ENCODE measurements at regions not wholly inside any gene's neighbourhood (a gene's known extent, or its start where the extent isn't known, plus 50 kb on each side); places are given as distances from the start of the nearest gene placed in this dataset.

DNA sequence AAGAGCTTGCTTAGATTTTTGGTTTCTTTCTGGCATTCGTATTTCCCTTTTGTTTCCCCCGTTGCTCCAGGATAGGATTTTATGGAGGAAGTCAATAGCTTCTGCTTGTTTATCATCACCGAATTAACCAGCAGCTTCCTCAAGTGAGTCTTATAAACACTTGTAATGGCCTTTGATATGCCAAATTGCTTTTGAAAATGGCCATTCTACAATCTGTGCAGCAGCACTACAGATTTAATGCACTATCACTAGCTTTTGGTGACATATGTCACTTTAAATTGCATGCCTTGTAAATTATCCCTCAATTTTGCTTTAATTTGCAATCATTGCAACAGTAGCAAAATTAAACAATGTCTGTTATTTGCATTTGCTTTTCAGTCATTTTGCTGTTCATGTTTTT is 774.7 kb downstream of the METTL4 start:
- TF ChIP-seq, protein P1, sequence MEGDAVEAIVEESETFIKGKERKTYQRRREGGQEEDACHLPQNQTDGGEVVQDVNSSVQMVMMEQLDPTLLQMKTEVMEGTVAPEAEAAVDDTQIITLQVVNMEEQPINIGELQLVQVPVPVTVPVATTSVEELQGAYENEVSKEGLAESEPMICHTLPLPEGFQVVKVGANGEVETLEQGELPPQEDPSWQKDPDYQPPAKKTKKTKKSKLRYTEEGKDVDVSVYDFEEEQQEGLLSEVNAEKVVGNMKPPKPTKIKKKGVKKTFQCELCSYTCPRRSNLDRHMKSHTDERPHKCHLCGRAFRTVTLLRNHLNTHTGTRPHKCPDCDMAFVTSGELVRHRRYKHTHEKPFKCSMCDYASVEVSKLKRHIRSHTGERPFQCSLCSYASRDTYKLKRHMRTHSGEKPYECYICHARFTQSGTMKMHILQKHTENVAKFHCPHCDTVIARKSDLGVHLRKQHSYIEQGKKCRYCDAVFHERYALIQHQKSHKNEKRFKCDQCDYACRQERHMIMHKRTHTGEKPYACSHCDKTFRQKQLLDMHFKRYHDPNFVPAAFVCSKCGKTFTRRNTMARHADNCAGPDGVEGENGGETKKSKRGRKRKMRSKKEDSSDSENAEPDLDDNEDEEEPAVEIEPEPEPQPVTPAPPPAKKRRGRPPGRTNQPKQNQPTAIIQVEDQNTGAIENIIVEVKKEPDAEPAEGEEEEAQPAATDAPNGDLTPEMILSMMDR (IDR thresholded peaks at IDR 0.05) = no peak
- TF ChIP-seq POLR2A (IDR thresholded peaks at IDR 0.05) (no peak), POLR2AphosphoS5 (IDR thresholded peaks at IDR 0.05) (no peak)

All from stomach (tissue), 4 donors.